ENCODE measurements at regions not wholly inside any gene's neighbourhood (a gene's known extent, or its start where the extent isn't known, plus 50 kb on each side); places are given as distances from the start of the nearest gene placed in this dataset.

DNA sequence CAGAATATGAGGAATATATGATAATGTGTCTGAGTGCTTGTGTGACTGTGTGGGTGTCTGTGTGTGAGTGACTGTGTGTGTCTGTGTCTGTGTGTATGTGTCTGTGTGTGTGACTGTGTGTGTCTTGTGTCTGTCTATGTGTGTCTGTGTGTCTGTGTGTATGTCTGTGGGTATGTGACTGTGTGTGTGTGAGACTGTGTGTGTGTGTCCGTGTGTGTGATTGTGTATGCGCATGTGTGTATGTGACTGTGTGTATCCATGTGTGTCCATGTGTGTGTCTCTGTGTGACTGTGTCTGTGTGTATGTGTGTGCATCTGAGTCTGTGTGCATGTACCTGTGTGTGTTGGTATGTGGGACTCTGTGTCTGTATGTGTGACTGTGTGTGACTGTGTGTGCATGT, 1361.2 kb upstream of the TMEM132C start:
- WGBS, 4 donors, result 78 to 98% (median 94%) methylated on average over 2 of the region's 2 CpGs
- Histone ChIP-seq H3K36me3 (replicated peaks in 1 of 2) (no peaks in the 10 kb centered on the region), H3K9me3 (replicated peaks in 1 of 3) (no peaks in the 10 kb centered on the region), H3K4me1 (replicated peaks in 1 of 2) (no peaks in the 10 kb centered on the region), H3K27ac (no peak overlapping the region), H3K4me3 (no peak overlapping the region), H3K27me3 (no peaks in the 10 kb centered on the region)
- TF ChIP-seq, protein P1, sequence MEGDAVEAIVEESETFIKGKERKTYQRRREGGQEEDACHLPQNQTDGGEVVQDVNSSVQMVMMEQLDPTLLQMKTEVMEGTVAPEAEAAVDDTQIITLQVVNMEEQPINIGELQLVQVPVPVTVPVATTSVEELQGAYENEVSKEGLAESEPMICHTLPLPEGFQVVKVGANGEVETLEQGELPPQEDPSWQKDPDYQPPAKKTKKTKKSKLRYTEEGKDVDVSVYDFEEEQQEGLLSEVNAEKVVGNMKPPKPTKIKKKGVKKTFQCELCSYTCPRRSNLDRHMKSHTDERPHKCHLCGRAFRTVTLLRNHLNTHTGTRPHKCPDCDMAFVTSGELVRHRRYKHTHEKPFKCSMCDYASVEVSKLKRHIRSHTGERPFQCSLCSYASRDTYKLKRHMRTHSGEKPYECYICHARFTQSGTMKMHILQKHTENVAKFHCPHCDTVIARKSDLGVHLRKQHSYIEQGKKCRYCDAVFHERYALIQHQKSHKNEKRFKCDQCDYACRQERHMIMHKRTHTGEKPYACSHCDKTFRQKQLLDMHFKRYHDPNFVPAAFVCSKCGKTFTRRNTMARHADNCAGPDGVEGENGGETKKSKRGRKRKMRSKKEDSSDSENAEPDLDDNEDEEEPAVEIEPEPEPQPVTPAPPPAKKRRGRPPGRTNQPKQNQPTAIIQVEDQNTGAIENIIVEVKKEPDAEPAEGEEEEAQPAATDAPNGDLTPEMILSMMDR (IDR thresholded peaks at IDR 0.05), result no peak
- TF ChIP-seq POLR2A (IDR thresholded peaks at IDR 0.05), result no peak
- intact Hi-C loops (cut with DNase I), result no loop called here
- DNase-seq, result no peak

DNA sequence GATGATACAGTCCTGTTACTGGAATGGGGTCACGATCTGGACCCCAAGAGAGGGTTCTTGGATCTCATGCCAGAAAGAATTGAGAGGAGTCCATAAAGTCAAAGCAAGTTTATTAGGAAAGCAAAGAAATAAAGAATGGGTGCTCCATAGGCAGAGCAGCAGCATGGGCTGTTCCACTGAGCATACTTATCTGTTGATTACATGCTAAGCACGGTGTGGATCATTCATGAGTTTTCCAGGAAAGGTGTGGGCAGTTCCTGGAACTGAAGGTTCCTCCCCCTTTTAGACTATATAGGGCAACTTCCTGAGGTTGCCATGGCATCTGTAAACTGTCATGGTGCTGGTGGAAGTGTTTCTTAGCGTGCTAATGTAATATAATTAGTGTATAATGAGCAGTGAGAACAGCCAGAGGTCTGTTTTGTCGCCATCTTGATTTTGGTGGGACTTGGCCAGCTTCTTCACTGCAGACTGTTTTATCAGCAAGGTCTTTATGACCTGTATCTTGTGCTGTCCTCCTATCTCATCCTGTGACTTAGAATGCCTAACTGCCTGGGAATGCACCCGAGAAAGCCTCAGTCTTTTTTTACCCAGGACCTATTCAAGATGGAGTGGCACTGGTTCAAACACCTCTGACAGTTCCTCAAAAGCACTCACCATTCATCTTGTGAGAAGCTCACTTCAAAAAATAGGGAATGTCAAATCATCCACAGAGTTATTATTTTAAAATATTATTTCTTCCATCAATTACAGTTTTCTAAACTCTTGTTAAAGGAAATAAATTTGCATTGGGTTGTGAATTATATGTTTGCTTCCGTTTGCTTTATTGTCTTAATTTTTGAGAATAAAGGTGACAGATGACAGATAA, 1358.8 kb upstream of the TMEM132C start:
- Histone ChIP-seq H3K4me1 (replicated peaks in 1 of 2) (no peaks in the 10 kb centered on the region), H3K36me3 (replicated peaks in 1 of 2) (no peaks in the 10 kb centered on the region), H3K27me3 (no peaks in the 10 kb centered on the region), H3K4me3 (no peak overlapping the region), H3K27ac (no peak overlapping the region), H3K9me3 (replicated peaks in 1 of 3) (no peaks in the 10 kb centered on the region)
- TF ChIP-seq, protein P1 (IDR thresholded peaks at IDR 0.05), result no peak
- TF ChIP-seq POLR2A (IDR thresholded peaks at IDR 0.05), result no peak
- intact Hi-C loops (cut with DNase I), result no loop called here
- DNase-seq, result no peak
- WGBS, 4 donors, result 57 to 74% (median 65%) methylated on average over 6 of the region's 6 CpGs

DNA sequence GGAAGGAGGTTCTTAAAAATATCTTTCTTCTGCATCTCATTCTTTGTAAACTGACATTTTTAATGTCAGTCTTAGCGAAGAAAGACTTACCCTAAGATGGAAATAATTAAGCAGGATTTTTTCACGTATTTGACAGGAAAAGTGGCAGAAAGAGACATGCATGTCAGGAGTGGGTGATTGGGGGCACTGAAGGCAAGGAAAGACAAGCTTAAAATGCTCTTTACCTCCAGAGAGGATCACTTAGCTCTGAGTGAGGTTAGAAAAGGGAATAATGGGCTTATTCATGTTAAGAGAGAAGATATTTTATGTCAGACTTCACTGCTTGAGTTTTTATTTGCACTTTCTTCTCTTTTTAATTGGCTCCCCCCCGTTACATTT, 1358.2 kb upstream of the TMEM132C start:
- Histone ChIP-seq H3K27ac (no peak overlapping the region), H3K4me3 (no peak overlapping the region), H3K4me1 (replicated peaks in 1 of 2) (no peaks in the 10 kb centered on the region), H3K36me3 (replicated peaks in 1 of 2) (no peaks in the 10 kb centered on the region), H3K9me3 (replicated peaks in 1 of 3) (no peaks in the 10 kb centered on the region), H3K27me3 (no peaks in the 10 kb centered on the region)
- TF ChIP-seq, protein P1 (IDR thresholded peaks at IDR 0.05), result no peak
- TF ChIP-seq POLR2A (IDR thresholded peaks at IDR 0.05), result no peak
- 73 to 77% (median 76%) methylated on average over 3 of the region's 3 CpGs for WGBS, 4 donors
- intact Hi-C loops (cut with DNase I), result no loop called here
- no peak for DNase-seq

DNA sequence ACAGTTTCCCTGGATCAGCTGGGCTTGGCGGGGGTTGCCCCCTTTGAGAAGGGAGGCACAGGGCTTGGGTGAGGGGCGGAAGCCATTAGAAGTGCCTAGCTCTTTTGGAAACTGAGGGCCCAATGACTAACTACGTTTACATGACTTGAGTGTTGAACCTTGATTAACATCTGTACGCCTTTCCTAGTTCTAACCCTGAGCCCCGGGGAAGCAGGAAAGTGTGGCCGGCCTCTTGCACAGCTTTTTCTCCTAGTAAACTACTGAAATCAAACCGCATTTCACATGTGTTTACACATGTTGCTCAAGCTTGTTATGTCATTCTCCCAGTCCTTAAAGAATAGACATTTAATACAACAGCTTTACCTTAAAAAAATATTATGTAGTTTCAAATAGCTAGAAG, 1356.4 kb upstream of the TMEM132C start:
- Histone ChIP-seq H3K9me3 (replicated peaks in 1 of 3) (no peaks in the 10 kb centered on the region), H3K4me1 (replicated peaks in 1 of 2) (no peaks in the 10 kb centered on the region), H3K4me3 (no peak overlapping the region), H3K27ac (no peak overlapping the region), H3K36me3 (replicated peaks in 1 of 2) (no peaks in the 10 kb centered on the region), H3K27me3 (no peaks in the 10 kb centered on the region)
- WGBS, 4 donors, result 80 to 90% (median 84%) methylated on average over 7 of the region's 7 CpGs
- TF ChIP-seq, protein P1 (IDR thresholded peaks at IDR 0.05), result no peak
- TF ChIP-seq POLR2A (IDR thresholded peaks at IDR 0.05), result no peak
- intact Hi-C loops (cut with DNase I), result no loop called here
- DNase-seq, result no peak

Measured in adrenal gland (tissue), 9 donors.